VCaP (cell line): ENCODE measurements at regions not wholly inside any gene's neighbourhood (a gene's known extent, or its start where the extent isn't known, plus 50 kb on each side); places are given as distances from the start of the nearest gene placed in this dataset.
A peak's percentile ranks its signal among the peaks of the same experiment; 100 is the strongest.

Source experiments
- H3K27ac ChIP-seq: fragments of 450-650 bp; 2 replicates; pipeline ENCODE4 v1.5.1; 2017
- CTCF ChIP-seq: fragments of 450-650 bp; conservative IDR thresholded peaks from 2 replicates; pipeline ENCODE4 v1.5.1; 2017; ENCODE audit warnings: mild to moderate bottlenecking, moderate library complexity

- TF ChIP-seq CTCF, result no peak
- no peak overlapping the region for H3K27ac ChIP-seq
These were observed 52.4 kb upstream of the FICD start for GRCh38 chr12:108462686-108463085.

- H3K27ac ChIP-seq, result no peak overlapping the region
- no peak for TF ChIP-seq CTCF
These were observed 53.9 kb upstream of the FICD start for GRCh38 chr12:108461058-108461660.

GRCh38 chr12:108459149-108459548, 55.9 kb upstream of the FICD start:
- TF ChIP-seq CTCF, result no peak
- no peak overlapping the region for H3K27ac ChIP-seq

GRCh38 chr12:108457734-108458361, 57.2 kb upstream of the FICD start:
- no peak overlapping the region for H3K27ac ChIP-seq
- no peak for TF ChIP-seq CTCF

- peak; percentile 83 for TF ChIP-seq CTCF
- no peak overlapping the region for H3K27ac ChIP-seq
These were observed 57.9 kb upstream of the FICD start for GRCh38 chr12:108457006-108457733.

GRCh38 chr12:108455706-108456105, 59.4 kb upstream of the FICD start:
- H3K27ac ChIP-seq, result no peak overlapping the region
- no peak for TF ChIP-seq CTCF

- no peak for TF ChIP-seq CTCF
- H3K27ac ChIP-seq, result no peak overlapping the region
These were observed 60.4 kb upstream of the FICD start for GRCh38 chr12:108454539-108455139.
